ENCODE measurements at regions not wholly inside any gene's neighbourhood (a gene's known extent, or its start where the extent isn't known, plus 50 kb on each side); places are given as distances from the start of the nearest gene placed in this dataset.

DNA sequence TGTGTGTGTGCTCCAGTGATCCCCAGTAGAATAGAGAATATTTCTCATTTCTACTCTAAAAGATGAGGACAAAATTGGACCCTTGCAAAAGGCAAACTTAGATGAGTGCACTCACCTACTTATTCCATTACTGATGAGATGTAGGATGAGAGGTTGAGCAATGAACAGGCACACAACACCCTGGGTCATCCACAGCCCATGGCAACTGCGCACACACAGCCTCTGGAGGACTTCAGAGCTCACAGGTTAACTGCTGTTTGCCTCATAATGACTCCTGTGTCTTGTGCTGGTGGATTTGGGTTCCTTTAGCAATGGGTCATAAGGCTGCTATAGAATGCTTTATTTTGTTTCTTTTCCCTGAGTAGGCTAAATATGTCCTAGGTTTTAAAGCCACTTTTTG lies 103.6 kb upstream of the TNFAIP3 start:
- DNase-seq = no peak

- no peak for DNase-seq
Measured at GRCh38 chr6:137763886-137764285, 103.2 kb upstream of the TNFAIP3 start.

- DNase-seq = no peak
Measured at GRCh38 chr6:137764464-137764863, 102.6 kb upstream of the TNFAIP3 start.

DNA sequence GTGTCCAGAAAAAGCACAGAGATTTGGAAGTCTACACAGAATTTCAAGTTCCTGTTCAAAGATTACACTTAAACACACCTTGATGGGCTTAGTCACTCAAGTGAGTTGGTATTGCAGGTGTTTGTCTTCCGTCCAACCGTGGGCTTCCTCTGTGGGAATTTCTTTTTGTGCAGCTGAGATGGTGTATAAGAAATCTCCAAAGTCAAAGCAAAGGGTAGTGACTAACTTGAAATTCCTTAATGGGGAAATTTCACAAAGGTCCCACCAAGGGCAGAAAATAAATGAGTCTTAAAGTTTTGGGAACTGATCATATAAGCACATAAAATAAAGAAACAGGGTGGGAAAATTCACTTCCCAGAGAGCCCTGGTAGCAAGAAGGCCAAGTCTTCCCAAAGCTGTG lies 102.0 kb upstream of the TNFAIP3 start:
- no peak for DNase-seq

GRCh38 chr6:137766596-137767370 lies 100.3 kb upstream of the TNFAIP3 start:
- DNase-seq = no peak

DNA sequence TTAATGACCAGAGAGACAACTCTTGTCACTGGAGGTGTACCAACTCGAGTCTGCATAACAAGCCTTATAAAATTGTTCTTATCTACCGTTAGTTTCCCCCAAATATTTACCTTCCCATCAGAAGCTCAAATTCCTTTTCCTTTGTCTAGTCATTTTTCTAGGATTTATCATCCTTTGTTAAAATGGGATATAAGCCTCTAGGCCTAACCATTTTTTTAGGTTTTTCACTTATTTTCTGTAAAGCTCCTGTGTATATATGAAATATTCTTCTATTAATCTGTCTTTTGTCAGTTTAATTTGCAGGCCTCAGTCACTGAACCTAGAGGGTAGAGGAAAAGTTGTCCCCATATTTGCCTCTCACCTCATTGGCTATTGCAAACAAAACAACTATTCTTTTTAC lies 99.6 kb upstream of the TNFAIP3 start:
- no peak for DNase-seq

GRCh38 chr6:137767911-137768690 lies 99.0 kb upstream of the TNFAIP3 start:
- no peak for DNase-seq

GRCh38 chr6:137768935-137769334 lies 98.1 kb upstream of the TNFAIP3 start:
- DNase-seq = no peak

GRCh38 chr6:137769797-137770362 lies 97.2 kb upstream of the TNFAIP3 start:
- DNase-seq = no peak

GRCh38 chr6:137772541-137773250 lies 94.4 kb upstream of the TNFAIP3 start:
- DNase-seq = no peak

- DNase-seq = no peak
Measured at GRCh38 chr6:137775227-137775626, 91.8 kb upstream of the TNFAIP3 start.

DNA sequence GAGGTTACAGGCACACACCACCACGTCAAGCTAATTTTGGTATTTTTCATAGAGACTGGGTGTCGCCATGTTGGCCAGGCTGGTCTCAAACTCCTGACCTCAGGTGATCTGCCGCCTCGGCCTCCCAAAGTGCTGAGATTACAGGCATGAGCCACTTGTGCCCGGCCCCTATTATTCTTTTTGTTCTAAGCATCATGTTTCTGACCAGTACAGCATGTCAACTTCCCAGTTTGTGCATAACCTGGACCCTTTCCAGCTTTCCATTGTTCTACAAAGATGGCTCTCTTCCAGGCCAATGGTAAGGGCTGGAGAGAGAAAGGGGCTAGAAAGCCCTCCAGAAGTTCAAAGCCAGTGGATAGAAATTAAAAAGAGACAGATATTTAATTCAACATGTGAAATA lies 91.3 kb upstream of the TNFAIP3 start:
- no peak for DNase-seq

DNA sequence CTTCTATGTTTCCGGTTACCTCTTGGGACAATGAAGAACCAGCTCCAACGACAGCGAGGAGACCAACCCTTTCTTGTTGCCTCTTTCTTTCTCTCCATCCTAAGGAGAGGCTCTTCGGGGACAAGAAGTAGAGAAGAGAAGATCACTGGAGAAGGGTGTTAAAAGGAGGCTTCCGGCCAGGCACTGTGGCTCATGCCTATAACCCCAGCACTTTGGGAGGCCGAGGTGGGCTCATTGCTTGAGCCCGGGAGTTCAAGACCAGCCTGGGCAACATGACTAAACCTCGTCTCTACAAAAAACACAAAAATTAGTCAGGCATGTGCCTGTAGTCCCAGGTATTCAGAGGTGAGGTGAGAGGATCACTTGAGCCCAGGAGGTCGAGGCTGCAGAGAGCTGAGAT lies 90.8 kb upstream of the TNFAIP3 start:
- no peak for DNase-seq

DNA sequence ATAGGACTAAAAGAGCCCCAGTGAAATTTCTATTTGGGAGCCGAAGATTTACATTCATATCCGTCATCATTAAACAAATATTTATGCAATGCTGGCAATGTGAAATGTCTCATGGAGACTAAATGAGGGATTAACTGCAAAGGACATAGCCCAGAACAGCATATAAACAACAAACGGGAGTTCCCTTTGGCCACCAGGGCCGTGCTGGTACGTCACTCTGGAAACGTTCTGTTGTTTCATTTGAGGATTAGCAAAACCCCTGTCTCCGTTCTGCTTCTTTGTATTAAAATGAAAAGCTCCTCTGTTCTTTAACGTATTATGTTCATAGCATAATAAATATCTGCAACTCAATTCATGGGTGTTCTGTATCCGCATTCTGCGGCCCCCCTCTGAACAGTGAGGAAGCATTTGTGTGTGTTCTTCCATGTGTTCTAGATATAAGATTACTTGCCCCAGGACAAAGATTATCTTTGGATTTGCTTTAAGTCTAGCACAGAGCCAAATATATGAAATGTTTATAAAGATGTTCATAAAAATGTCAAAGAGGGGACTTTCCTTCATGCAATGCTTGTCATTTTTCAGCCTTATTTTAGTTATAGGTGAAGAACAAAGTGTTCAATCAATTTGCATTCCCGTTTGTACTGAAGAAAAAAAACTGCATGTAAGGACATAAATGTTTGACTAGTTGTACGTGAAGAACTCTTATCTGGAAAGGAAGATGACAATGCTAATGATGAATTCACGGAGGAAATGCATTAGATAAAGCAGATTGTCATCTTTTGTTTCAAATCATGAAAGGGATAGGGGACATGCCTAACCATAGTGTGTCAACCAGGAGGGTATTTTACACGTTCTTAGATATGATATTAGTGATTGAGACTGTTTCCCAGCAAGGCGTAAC lies 90.0 kb upstream of the TNFAIP3 start:
- no peak for DNase-seq

- DNase-seq = no peak
Measured at GRCh38 chr6:137777687-137778075, 89.4 kb upstream of the TNFAIP3 start.

DNA sequence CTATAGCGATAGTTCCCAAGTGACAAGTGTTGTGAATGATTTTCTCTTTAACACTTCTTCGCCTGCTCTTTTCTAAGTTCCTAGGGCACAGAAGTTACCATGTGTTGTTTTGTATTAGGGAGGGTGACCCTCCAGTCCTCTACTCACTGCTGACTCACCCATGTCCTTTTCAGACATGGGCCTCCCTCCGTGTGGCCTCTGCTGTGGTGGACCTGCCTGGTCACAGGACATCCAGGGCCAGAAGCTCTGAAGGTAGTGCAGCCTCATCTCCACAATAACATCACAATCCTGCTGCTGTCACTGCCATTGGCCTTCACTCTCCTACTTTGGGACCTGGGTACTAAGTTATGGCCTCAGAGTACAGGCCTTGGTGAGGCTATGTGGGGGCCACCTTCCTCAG lies 87.1 kb upstream of the TNFAIP3 start:
- DNase-seq = no peak

DNA sequence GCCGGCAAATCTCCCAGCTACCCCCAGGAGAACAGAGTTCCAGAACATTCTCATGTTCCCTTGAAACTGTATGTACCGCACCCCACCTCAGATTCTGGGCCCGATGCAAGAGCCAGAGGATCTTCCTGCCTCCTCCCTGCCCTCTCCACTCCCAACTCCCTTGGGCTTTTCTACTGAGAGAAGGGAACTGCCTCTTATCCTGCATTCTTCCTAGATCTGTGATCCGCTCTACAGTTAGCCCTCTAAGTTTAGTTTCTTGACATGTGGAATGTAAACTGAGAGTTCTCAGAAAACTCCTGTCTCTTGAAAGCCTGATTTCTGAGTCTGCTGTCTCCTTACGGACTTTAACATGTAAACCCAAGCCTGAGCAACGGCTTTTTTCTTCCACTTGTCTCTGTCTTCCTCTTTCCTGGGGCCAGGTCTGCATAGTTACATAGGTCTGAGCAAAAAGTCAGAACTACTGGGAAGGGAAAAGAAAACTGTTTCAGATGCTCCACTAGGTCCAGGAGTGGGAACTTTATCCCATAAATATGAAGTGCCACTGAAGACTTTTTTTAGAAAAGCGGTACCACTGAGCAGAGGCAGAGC lies 86.5 kb upstream of the TNFAIP3 start:
- DNase-seq = no peak

DNA sequence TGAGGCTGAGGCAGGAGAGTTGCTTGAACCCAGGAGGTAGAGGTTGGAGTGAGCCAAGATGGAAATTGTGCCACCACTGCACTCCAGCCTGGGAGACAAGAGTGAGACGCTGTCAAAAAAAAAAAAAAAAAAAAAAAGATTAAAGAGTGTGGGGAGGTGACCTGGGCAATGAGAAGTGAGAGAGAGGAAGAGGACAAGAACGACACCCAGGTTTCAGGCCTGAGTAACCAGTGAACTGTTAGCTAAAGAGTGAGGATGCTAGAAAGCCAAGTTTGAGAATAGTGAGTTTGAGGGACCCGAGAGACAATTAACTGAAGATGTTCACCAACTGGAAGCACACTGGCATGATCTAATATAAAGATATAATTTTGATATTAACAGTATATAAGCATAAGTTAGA lies 85.4 kb upstream of the TNFAIP3 start:
- no peak for DNase-seq

DNA sequence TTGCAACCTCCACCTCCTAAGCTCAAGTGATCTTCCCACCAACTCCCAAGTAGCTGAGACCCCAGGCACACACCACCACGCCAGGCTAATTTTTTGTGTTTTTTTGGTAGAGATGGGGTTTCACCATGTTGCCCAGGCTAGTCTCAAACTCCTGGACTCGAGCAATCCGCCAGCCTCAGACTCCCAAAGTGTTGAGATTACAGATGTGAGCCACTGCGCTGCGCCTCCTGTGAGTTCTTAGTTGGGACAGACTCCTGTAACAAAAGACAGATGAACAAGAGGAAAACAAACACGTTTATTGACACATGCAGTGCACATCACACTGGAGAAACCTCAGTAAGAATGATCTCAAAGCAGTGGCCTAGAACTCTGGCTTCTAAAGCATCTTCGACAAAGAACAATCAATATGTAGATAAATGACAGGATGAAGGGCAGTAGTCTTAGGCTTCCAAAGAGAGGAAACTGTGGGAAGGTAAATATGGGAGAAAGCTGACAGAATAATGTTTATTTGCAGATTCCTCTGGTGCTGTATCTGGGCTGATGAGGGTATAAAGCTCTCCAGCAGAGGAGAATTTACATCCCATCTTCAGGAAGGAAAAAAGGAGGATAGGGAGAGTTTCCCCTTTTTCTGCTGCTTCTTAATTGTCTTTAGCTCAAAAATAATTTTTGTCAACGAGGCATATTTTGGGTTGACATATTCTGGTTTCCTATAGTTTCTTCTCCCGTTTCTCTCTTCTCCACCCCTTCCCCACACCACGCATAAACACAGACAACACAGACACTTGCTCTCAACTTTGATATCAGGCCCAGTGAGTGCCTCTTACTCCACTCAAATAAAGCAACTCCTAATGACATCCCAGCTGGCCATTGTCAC lies 84.7 kb upstream of the TNFAIP3 start:
- no peak for DNase-seq

DNA sequence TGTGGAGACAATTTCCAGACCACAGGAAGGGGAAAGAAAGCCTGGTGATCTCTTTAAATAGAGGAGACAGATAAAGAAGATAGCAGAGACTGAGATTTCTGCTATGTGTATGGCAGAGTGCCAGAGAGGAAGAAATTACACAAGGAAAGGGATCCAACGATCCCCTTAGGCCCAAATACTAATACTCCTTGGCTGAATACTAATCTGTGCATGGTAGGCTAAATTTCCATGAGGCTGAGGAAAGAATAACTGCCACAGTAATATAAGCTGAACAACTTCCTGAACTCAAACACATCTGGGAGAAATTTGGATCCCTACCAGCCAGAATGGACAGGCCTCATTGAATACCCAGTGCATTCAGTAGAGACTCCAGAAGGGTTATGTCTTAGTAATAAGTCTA lies 83.3 kb upstream of the TNFAIP3 start:
- DNase-seq = no peak

- no peak for DNase-seq
Measured at GRCh38 chr6:137784583-137784982, 82.5 kb upstream of the TNFAIP3 start.
